ENCODE measurements at regions not wholly inside any gene's neighbourhood (a gene's known extent, or its start where the extent isn't known, plus 50 kb on each side); places are given as distances from the start of the nearest gene placed in this dataset.
A peak's percentile ranks its signal among the peaks of the same experiment; 100 is the strongest.

DNA sequence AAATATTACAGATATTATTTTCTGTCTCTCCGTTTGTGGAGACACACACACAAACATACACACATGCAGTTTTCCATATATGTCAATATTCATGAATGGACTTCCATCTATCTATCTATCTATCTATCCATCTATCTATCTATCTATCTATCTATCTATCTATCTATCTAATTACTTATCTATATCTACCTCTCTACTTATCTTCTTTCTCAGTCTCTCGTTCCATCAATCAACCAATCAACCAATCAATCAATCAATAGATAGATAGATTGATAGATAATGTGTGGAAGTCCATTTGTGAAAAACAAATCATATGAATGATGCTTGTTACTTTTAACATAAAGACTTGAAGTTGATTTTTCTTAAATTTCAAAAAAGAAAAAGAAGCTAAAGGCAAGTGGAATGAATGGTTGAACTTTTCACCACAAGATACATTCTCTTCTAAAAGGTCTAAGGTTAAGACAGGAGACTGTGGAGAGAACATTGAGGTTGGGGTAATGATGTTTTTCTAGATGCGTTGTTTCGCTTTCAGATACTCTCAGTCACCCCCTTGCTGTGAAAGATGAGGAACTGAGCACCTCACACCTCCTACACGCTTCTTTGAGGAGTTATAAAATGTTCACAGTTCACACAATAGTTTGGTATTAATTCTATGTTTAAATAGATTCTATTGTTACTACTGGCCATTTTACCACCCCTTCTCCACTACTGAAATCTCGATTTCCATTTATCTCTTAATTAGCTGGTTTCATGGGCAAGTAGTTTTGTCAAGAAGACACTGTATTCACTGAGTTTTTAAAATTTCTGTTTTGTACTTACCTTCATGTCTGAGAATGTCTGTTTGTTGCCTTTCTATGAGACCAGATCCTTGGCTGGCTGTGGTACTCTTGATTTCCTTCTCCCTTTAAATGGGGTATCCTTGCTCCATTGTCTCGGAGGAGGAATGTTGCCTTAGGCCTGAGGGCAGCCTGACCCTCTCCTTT lies 114.1 kb downstream of the EMX2 start:
- DNase-seq (ENCODE audit: low spot score) = peak; percentile 60
- in situ Hi-C loops (cut with MboI; ENCODE audit: low pct_unique_long_range_greater_than_20kb, low sequenced_read_pairs, unreplicated experiment) = no loop called here
- TF ChIP-seq, protein P1, sequence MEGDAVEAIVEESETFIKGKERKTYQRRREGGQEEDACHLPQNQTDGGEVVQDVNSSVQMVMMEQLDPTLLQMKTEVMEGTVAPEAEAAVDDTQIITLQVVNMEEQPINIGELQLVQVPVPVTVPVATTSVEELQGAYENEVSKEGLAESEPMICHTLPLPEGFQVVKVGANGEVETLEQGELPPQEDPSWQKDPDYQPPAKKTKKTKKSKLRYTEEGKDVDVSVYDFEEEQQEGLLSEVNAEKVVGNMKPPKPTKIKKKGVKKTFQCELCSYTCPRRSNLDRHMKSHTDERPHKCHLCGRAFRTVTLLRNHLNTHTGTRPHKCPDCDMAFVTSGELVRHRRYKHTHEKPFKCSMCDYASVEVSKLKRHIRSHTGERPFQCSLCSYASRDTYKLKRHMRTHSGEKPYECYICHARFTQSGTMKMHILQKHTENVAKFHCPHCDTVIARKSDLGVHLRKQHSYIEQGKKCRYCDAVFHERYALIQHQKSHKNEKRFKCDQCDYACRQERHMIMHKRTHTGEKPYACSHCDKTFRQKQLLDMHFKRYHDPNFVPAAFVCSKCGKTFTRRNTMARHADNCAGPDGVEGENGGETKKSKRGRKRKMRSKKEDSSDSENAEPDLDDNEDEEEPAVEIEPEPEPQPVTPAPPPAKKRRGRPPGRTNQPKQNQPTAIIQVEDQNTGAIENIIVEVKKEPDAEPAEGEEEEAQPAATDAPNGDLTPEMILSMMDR (IDR thresholded peaks at IDR 0.05; ENCODE audit: extremely low read depth, insufficient read depth, missing control alignments) = no peak

DNA sequence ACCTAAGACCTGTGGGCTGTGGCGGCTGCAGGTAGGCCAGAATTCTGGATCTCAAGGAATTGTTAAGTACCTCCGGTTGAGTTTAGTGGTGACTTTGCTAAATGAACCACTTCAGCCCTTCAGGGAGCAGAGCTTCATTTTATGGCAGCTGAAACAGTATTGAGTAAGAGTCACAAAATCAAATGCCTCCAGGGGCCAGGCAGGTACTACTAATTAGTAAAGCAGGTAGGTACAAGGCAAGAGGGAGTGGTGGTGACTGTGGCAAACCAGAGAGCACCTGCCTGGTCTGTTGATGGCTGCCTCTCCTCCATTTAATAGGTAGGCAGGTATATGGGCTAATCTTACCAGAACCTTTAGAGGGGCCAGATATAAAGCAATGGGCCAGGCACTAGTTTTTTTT lies 118.8 kb downstream of the EMX2 start:
- in situ Hi-C loops (cut with MboI; ENCODE audit: low pct_unique_long_range_greater_than_20kb, low sequenced_read_pairs, unreplicated experiment) = no loop called here
- DNase-seq (ENCODE audit: low spot score) = no peak
- TF ChIP-seq, protein P1 (IDR thresholded peaks at IDR 0.05; ENCODE audit: extremely low read depth, insufficient read depth, missing control alignments) = no peak

DNA sequence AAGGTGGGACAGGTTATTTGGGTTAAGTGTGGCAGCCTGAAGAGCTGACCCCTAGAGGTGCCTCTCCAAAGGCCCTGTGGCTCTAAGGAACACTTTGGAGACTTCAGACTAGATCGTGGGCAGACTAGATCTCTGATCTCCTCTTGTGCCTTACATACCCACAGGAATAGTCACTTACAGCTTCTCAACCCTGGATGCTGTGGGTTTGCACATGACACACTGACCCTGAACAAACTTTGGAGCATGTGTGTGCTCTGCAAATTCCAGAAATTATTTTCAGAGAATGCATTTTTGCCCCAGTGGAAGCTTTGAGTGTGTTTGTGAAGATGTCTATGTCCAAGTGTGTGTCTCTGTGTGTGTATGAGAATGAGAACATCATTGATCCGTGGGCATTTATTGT lies 119.6 kb downstream of the EMX2 start:
- TF ChIP-seq, protein P1 (IDR thresholded peaks at IDR 0.05; ENCODE audit: extremely low read depth, insufficient read depth, missing control alignments) = no peak
- DNase-seq (ENCODE audit: low spot score) = no peak
- in situ Hi-C loops (cut with MboI; ENCODE audit: low pct_unique_long_range_greater_than_20kb, low sequenced_read_pairs, unreplicated experiment) = no loop called here

DNA sequence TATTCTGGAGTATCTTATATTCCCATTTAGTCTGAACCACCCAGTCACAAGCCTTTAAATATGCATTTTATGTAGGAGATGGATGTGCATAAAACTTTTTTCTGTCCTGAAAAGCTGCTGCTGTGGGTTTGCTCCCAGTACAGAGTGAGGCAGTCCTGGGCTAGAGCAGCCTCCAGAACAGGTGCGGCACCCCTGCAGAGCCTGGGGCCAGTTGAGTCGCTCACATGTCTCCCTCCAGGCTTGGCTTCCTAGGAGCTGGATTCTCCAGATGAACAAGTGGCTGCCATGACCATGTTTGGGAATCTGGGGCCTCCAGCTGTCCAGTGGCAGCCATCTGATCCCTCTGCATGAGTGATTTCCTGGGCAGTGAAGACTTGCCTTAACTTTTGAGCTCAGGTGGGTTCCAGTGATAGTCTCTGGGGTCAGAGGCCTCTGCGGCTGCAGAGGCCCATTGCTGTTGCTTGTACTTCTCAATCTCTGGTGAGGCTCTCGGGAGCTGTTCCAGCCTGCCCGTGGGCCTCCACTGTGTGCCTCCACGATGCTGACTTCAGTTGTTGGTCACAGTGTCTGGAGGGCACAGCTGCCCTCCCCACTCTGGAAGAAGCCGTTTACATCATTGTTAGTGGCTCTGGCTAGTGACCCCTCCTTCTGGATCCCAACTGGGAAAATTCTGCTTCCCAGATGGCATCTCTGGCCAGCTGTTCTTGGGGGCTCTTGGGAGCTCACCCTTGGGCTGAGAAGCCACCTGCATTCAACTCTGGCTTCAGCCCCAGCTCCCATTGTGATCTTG lies 120.4 kb downstream of the EMX2 start:
- DNase-seq (ENCODE audit: low spot score) = no peak
- TF ChIP-seq, protein P1 (IDR thresholded peaks at IDR 0.05; ENCODE audit: extremely low read depth, insufficient read depth, missing control alignments) = no peak
- in situ Hi-C loops (cut with MboI; ENCODE audit: low pct_unique_long_range_greater_than_20kb, low sequenced_read_pairs, unreplicated experiment) = no loop called here

DNA sequence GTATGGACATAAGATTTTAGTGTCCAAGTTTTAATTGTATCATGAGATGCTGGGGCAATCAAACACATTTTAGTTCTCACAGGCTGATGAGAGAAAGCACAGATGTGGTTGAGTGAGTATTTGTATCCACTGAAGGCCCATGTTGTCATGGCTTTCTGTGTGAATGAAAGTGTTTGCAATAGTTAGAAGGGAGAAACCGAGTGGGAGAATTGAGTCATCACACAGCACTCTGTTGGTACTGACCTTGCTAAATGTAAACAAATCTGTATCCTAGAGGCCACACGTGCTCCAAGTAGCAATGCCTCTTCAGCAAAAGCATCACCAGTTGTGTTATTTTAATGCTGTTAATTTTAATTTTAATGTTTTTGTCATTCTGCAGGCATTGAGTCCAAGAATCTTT lies 121.2 kb downstream of the EMX2 start:
- TF ChIP-seq, protein P1 (IDR thresholded peaks at IDR 0.05; ENCODE audit: extremely low read depth, insufficient read depth, missing control alignments) = no peak
- in situ Hi-C loops (cut with MboI; ENCODE audit: low pct_unique_long_range_greater_than_20kb, low sequenced_read_pairs, unreplicated experiment) = no loop called here
- DNase-seq (ENCODE audit: low spot score) = peak; percentile 76

DNA sequence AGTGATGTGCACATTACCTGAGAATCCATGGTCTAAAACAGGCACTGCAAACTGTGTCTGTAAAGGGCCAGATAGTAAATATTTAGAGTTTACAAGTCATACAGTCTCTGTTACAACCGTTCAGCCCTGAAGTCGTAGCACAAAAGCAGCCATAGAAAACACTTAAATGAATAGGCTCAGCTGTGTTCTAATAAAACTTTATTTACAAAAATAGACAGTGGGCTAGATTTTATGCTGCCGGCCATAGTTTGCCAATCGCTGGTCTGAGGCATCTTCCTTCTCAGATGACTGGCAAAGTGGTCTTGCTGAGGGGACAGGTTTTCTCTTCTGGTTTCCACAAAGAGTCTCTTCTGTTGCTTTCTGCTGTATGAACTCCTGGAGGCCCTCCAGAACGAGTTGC lies 121.7 kb downstream of the EMX2 start:
- TF ChIP-seq, protein P1 (IDR thresholded peaks at IDR 0.05; ENCODE audit: extremely low read depth, insufficient read depth, missing control alignments) = no peak
- DNase-seq (ENCODE audit: low spot score) = no peak
- in situ Hi-C loops (cut with MboI; ENCODE audit: low pct_unique_long_range_greater_than_20kb, low sequenced_read_pairs, unreplicated experiment) = no loop called here

Measured in GM13977 (cell line).